HEK293 (cell line): ENCODE measurements at regions not wholly inside any gene's neighbourhood (a gene's known extent, or its start where the extent isn't known, plus 50 kb on each side); places are given as distances from the start of the nearest gene placed in this dataset.

Source experiments
- CTCF ChIA-PET: fragments of 350-600 bp; formaldehyde crosslinking; extraction: SDS; loops from one replicate; lab custom pipeline; 2021; ENCODE audit warnings: antibody characterized with exemption; lab: Yijun Ruan, JAX
- POLR2A ChIA-PET: fragments of 300-600 bp; formaldehyde crosslinking; extraction: SDS; loops from one replicate; lab custom pipeline; 2020; ENCODE audit warnings: antibody characterized with exemption, inconsistent platforms; lab: Yijun Ruan, JAX
- H3K27ac ChIP-seq: fragments of 200-500 bp; sonication (Bioruptor generic); 2 replicates; pipeline ENCODE4 v1.5.1; 2014; ENCODE audit warnings: low read depth, low read length, control low read depth, inconsistent platforms; ENCODE audit errors: extremely low read depth
- H3K36me3 ChIP-seq, 2 experiments: fragments of 200-500 bp in 1 of 2; sonication (Bioruptor generic) in 1 of 2; 1 replicate in 1 of 2; 2 replicates in 1 of 2; pipeline ENCODE4 v1.5.1; 2014 to 2017; ENCODE audit warnings: inconsistent platforms in 2 of 2, low read length in 2 of 2; ENCODE audit not compliant: control insufficient read depth in 2 of 2, insufficient read depth in 1 of 2
- H3K4me1 ChIP-seq: fragments of 200-500 bp; sonication (Bioruptor generic); 2 replicates; pipeline ENCODE4 v1.5.1; 2014; ENCODE audit warnings: mild to moderate bottlenecking, low read length, inconsistent platforms; ENCODE audit not compliant: control insufficient read depth, insufficient read depth
- H3K4me3 ChIP-seq: 2 replicates; pipeline ENCODE4 v1.5.1; 2011; ENCODE audit warnings: low read depth, mild to moderate bottlenecking, control low read depth, low read length, moderate library complexity
- H3K9me3 ChIP-seq: fragments of 200-500 bp; sonication (Bioruptor generic); 2 replicates; pipeline ENCODE4 v1.5.1; 2014; ENCODE audit warnings: low read depth, low read length, inconsistent platforms; ENCODE audit not compliant: control insufficient read depth, insufficient read depth
- ATF2 ChIP-seq: fragments of 450-650 bp; formaldehyde crosslinking; IDR thresholded peaks from 2 replicates; pipeline ENCODE4 v1.5.1; 2016; ENCODE audit warnings: missing biosample characterization, missing genetic modification characterization, low read depth
- BCL11A ChIP-seq: fragments of 450-650 bp; formaldehyde crosslinking; IDR thresholded peaks from 2 replicates; pipeline ENCODE4 v1.5.1; 2016; ENCODE audit warnings: low read depth, missing biosample characterization, missing genetic modification characterization
- GFI1B ChIP-seq: fragments of 450-650 bp; formaldehyde crosslinking; IDR thresholded peaks from 2 replicates; pipeline ENCODE4 v1.5.1; 2016; ENCODE audit warnings: missing biosample characterization, missing genetic modification characterization
- PRDM6 ChIP-seq: fragments of 450-650 bp; formaldehyde crosslinking; IDR thresholded peaks from 2 replicates; pipeline ENCODE4 v1.5.1; 2017; ENCODE audit warnings: missing biosample characterization, missing genetic modification characterization
- SP7 ChIP-seq: fragments of 450-650 bp; formaldehyde crosslinking; IDR thresholded peaks from 2 replicates; pipeline ENCODE4 v1.5.1; 2016; ENCODE audit warnings: missing biosample characterization, missing genetic modification characterization
- YY1 ChIP-seq: fragments of 450-650 bp; formaldehyde crosslinking; IDR thresholded peaks from 2 replicates; pipeline ENCODE4 v1.5.1; 2018; ENCODE audit warnings: missing biosample characterization, missing genetic modification characterization
- ZBTB49 ChIP-seq: fragments of 450-650 bp; formaldehyde crosslinking; IDR thresholded peaks from 2 replicates; pipeline ENCODE4 v1.5.1; 2016; ENCODE audit warnings: missing biosample characterization, missing genetic modification characterization, low read depth
- ZBTB8A ChIP-seq: fragments of 450-650 bp; formaldehyde crosslinking; IDR thresholded peaks from 2 replicates; pipeline ENCODE4 v1.5.1; 2016; ENCODE audit warnings: missing biosample characterization, missing genetic modification characterization
- ZFP3 ChIP-seq: fragments of 450-650 bp; formaldehyde crosslinking; IDR thresholded peaks from 2 replicates; pipeline ENCODE4 v1.5.1; 2016; ENCODE audit warnings: low read depth, missing biosample characterization, missing genetic modification characterization
- ZNF112 ChIP-seq: fragments of 450-650 bp; formaldehyde crosslinking; IDR thresholded peaks from 2 replicates; pipeline ENCODE4 v1.5.0; 2017; ENCODE audit warnings: missing biosample characterization, missing genetic modification characterization
- ZNF132 ChIP-seq: fragments of 450-650 bp; formaldehyde crosslinking; IDR thresholded peaks from 2 replicates; pipeline ENCODE4 v1.5.1; 2017; ENCODE audit warnings: missing biosample characterization, missing genetic modification characterization, borderline replicate concordance
- ZNF2 ChIP-seq: fragments of 450-650 bp; formaldehyde crosslinking; IDR thresholded peaks from 2 replicates; pipeline ENCODE4 v1.5.1; 2016; ENCODE audit warnings: missing biosample characterization, missing genetic modification characterization
- ZNF266 ChIP-seq: fragments of 450-650 bp; formaldehyde crosslinking; IDR thresholded peaks from 2 replicates; pipeline ENCODE4 v1.5.1; 2016; ENCODE audit warnings: missing biosample characterization, missing genetic modification characterization, low read depth
- ZNF324 ChIP-seq: fragments of 450-650 bp; formaldehyde crosslinking; IDR thresholded peaks from 2 replicates; pipeline ENCODE4 v1.5.1; 2016; ENCODE audit warnings: missing biosample characterization, missing genetic modification characterization
- ZNF513 ChIP-seq: fragments of 450-650 bp; IDR thresholded peaks from 2 replicates; pipeline ENCODE4 v1.5.1; 2018; ENCODE audit warnings: missing biosample characterization, missing genetic modification characterization
- ZNF548 ChIP-seq: fragments of 450-650 bp; formaldehyde crosslinking; IDR thresholded peaks from 2 replicates; pipeline ENCODE4 v1.5.1; 2016; ENCODE audit warnings: missing biosample characterization, missing genetic modification characterization
- ZNF580 ChIP-seq: fragments of 450-650 bp; formaldehyde crosslinking; IDR thresholded peaks from 2 replicates; pipeline ENCODE4 v1.5.1; 2016; ENCODE audit warnings: missing biosample characterization, missing genetic modification characterization
- ZNF639 ChIP-seq: fragments of 450-650 bp; formaldehyde crosslinking; IDR thresholded peaks from 2 replicates; pipeline ENCODE4 v1.5.1; 2016; ENCODE audit warnings: missing biosample characterization, missing genetic modification characterization
- ZNF664 ChIP-seq: fragments of 450-650 bp; formaldehyde crosslinking; IDR thresholded peaks from 2 replicates; pipeline ENCODE4 v1.5.1; 2016; ENCODE audit warnings: missing biosample characterization, missing genetic modification characterization
- ZNF670 ChIP-seq: fragments of 450-650 bp; formaldehyde crosslinking; IDR thresholded peaks from 2 replicates; pipeline ENCODE4 v1.5.1; 2016; ENCODE audit warnings: missing biosample characterization, missing genetic modification characterization, low read depth
- ZNF677 ChIP-seq: fragments of 450-650 bp; IDR thresholded peaks from 2 replicates; pipeline ENCODE4 v1.5.0; 2018; ENCODE audit warnings: missing biosample characterization, mild to moderate bottlenecking, missing genetic modification characterization, moderate library complexity
- ZNF707 ChIP-seq: fragments of 450-650 bp; formaldehyde crosslinking; IDR thresholded peaks from 2 replicates; pipeline ENCODE4 v1.5.1; 2016; ENCODE audit warnings: missing biosample characterization, missing genetic modification characterization
- ZNF768 ChIP-seq: fragments of 450-650 bp; formaldehyde crosslinking; IDR thresholded peaks from 2 replicates; pipeline ENCODE4 v1.5.1; 2018; ENCODE audit warnings: missing biosample characterization, mild to moderate bottlenecking, missing genetic modification characterization
- ZNF843 ChIP-seq: fragments of 450-650 bp; formaldehyde crosslinking; IDR thresholded peaks from 2 replicates; pipeline ENCODE4 v1.5.1; 2016; ENCODE audit warnings: missing biosample characterization, missing genetic modification characterization
- ZSCAN16 ChIP-seq: fragments of 450-650 bp; formaldehyde crosslinking; IDR thresholded peaks from 2 replicates; pipeline ENCODE4 v1.5.1; 2016; ENCODE audit warnings: missing biosample characterization, missing genetic modification characterization

- Histone ChIP-seq H3K4me1 (no peaks in the 10 kb centered on the region), H3K27ac (no peak overlapping the region), H3K36me3 (no peaks in the 10 kb centered on the region), H3K4me3 (no peak overlapping the region), H3K9me3 (no peaks in the 10 kb centered on the region)
- no peak for TF ChIP-seq ZNF132 (tag by site-specific recombination)
- TF ChIP-seq ZFP3, result no peak
- TF ChIP-seq ZNF670, result no peak
- TF ChIP-seq ZNF664 (tag by site-specific recombination), result no peak
- TF ChIP-seq ZNF266, result no peak
- TF ChIP-seq ZNF677 (tag by site-specific recombination), result no peak
- TF ChIP-seq BCL11A (tag by site-specific recombination), result no peak
- no peak for TF ChIP-seq ZNF548 (tag by site-specific recombination)
- TF ChIP-seq ZNF768 (tag by site-specific recombination), result no peak
- no peak for TF ChIP-seq ZNF2 (tag by site-specific recombination)
- no peak for TF ChIP-seq PRDM6 (tag by site-specific recombination)
- no peak for TF ChIP-seq ATF2 (tag by site-specific recombination)
- TF ChIP-seq ZNF324 (tag by site-specific recombination), result no peak
- no peak for TF ChIP-seq ZNF513 (tag by site-specific recombination)
- ChIA-PET CTCF (no interaction called here), POLR2A (no interaction called here)
Measured at GRCh38 chr20:52654567-52654966, 317.6 kb upstream of the TSHZ2 start.

- H3K4me3 ChIP-seq, result no peak overlapping the region
- CTCF ChIA-PET, result no interaction called here
- POLR2A ChIA-PET, result no interaction called here
- no peaks in the 10 kb centered on the region for H3K4me1 ChIP-seq
- H3K9me3 ChIP-seq, result no peaks in the 10 kb centered on the region
- no peak overlapping the region for H3K27ac ChIP-seq
- TF ChIP-seq ZBTB8A (no peak), ZSCAN16 (no peak), GFI1B (no peak)
- no peaks in the 10 kb centered on the region for H3K36me3 ChIP-seq
Measured at GRCh38 chr20:52652271-52652670, 319.9 kb upstream of the TSHZ2 start.

- Histone ChIP-seq H3K36me3 (no peaks in the 10 kb centered on the region), H3K9me3 (no peaks in the 10 kb centered on the region), H3K4me3 (no peak overlapping the region), H3K4me1 (no peaks in the 10 kb centered on the region), H3K27ac (no peak overlapping the region)
- ChIA-PET CTCF (no interaction called here), POLR2A (no interaction called here)
- TF ChIP-seq YY1 (tag by site-specific recombination) (no peak), ZNF580 (tag by site-specific recombination) (no peak), ZNF639 (tag by site-specific recombination) (no peak), ZNF843 (no peak), SP7 (tag by site-specific recombination) (no peak), ZSCAN16 (no peak), ZBTB49 (no peak), ZNF112 (no peak), ZNF707 (no peak)
Measured at GRCh38 chr20:52649727-52650126, 322.4 kb upstream of the TSHZ2 start.
